IPS-18c (cell line): ENCODE measurements at regions not wholly inside any gene's neighbourhood (a gene's known extent, or its start where the extent isn't known, plus 50 kb on each side); places are given as distances from the start of the nearest gene placed in this dataset.
"Not testable (repeated sequence)": the region's sequence is repeated elsewhere in the genome, so short reads cannot be mapped to it uniquely, and the experiment has no call there.

Experiments
- H3K4me3 ChIP-seq: 2 replicates; pipeline ENCODE4 v1.7.0; 2013; ENCODE audit warnings: low read depth, mild to moderate bottlenecking, low read length, moderate library complexity; ENCODE audit not compliant: insufficient read depth
- H3K9me3 ChIP-seq: one replicate; pipeline ENCODE4 v1.6.1; 2013; ENCODE audit warnings: mild to moderate bottlenecking, low read length, moderate library complexity; ENCODE audit not compliant: control insufficient read depth, insufficient read depth

- Histone ChIP-seq H3K4me3 (no peak overlapping the region), H3K9me3 (no peaks in the 10 kb centered on the region)
These were observed 179.8 kb upstream of the RBBP8 start for GRCh38 chr18:22753130-22753831.

GRCh38 chr18:22764005-22764404 lies 169.1 kb upstream of the RBBP8 start:
- not testable (repeated sequence) for H3K9me3 ChIP-seq, H3K4me3 ChIP-seq

DNA sequence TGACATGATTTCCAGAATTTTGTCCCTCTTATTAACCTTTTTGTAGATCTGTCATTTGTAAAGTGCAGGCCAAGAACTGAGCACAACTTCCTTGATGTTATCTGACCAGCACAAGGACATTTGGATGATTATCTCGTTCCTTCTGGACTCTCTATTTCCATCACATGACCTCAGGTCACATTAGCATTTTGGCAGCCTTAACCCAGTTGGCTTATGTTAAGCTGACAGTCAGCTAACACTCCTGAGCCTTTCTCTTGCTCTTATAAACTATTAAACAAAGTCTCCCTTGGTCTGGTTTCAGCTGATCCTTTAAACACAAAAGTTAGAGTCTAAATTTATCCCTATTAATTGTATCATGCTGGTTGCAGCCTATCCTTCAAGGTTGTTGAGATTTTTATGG lies 167.2 kb upstream of the RBBP8 start:
- no peak overlapping the region for H3K4me3 ChIP-seq

DNA sequence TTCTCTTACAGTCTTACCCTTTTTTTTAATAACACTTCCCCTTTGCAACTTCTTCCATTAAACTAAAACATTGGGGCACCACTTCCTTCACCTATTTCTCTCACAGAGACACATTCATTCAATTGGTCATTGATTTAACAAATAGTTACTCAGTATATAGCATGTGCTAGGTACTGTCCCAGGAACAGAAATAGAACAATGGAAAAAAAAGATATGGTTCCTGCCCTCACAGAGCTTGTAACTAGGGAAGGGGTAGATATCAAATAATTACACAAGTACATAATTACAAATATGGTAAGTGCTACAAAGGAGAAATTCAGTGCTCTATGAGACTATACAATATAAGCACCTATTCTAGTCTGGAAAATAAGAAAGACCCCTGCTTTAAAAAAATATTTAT lies 165.5 kb upstream of the RBBP8 start:
- Histone ChIP-seq H3K9me3 (no peaks in the 10 kb centered on the region), H3K4me3 (no peak overlapping the region)

More for the DNA sequence above, 167.2 kb upstream of the RBBP8 start:
- no peaks in the 10 kb centered on the region for H3K9me3 ChIP-seq

- H3K9me3 ChIP-seq: no peaks in the 10 kb centered on the region
- H3K4me3 ChIP-seq: no peak overlapping the region
These were observed 159.2 kb upstream of the RBBP8 start for GRCh38 chr18:22773944-22774343.

DNA sequence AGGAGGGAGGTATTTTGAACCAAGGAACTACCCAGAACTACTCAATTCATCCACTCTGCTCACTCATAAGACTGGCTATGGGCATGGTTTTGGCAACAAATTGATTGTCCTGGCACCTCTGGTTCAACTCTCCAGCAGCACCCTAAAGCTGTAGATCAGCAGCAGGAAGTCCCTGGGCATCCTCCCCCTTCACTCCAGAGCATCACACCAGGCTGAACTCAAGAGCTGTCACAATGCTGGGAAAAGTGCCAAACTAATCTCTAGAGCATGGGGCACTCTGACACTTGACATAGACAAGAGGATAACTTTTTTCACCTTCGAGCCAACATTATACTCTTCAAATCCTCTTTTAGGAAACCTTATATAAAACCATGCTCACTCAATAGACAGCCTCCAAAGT lies 154.1 kb upstream of the RBBP8 start:
- Histone ChIP-seq H3K4me3 (no peak overlapping the region), H3K9me3 (no peaks in the 10 kb centered on the region)

- Histone ChIP-seq H3K4me3 (no peak overlapping the region), H3K9me3 (no peaks in the 10 kb centered on the region)
These were observed 149.9 kb upstream of the RBBP8 start for GRCh38 chr18:22783245-22783644.

DNA sequence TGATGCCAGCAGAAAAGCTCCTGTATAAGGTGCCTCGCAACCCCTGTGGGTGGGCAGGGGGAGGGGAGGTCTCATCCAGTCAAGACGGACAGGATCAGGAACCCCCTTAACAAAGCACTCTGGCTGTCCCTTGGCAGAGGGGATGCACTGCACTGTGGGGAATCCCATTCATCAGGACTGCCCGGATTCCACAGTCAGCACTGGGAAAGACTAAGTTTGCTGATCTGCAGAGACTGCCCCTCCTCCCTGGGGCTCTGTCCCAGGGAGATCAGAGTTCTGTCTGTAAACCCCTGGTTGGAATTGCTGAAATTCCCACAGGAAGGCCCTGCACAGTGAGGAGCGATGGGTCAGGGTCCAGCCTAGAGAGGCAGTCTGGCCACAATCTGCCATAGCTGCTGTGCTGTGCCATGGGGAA lies 149.5 kb upstream of the RBBP8 start:
- H3K4me3 ChIP-seq: no peak overlapping the region; the same call in 1 of the 2 replicates
- H3K9me3 ChIP-seq: no peaks in the 10 kb centered on the region

DNA sequence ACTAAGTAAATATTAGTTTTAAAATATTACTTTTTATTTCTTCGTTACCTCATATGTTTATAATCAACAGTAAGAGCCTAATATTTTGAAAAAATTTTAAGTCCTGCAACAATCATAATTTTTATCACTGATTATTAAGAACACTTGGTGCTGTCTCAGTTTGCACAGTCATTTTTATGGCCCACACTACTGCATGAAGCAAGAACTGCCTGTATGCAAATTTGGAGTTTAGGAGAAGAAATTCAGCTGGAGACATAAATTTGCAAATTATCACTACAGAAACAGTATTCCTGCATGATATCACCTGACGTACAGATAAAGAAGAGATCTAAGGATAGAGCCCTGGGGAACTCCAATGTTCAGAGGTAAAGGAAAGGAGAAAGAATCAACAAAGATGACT lies 144.1 kb upstream of the RBBP8 start:
- no peak overlapping the region for H3K4me3 ChIP-seq
- no peaks in the 10 kb centered on the region for H3K9me3 ChIP-seq

DNA sequence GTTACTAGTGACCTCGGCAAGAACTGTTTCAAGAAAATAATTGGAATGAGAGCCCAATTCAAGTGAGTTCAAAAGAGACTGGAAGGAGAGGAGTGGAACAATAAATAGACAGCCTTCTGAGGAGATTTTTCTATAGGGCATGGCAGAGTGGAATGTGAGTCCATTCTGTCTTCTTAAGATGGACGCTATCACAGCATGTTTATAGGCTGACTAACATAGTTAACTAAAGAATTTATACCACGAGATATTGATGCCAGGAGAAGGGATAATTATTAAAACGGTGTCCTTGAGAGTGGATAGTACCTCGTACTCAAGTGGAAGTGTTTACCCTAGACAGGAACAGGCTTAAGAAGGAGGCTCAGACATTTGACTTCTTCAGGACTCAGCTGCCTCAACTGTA lies 143.5 kb upstream of the RBBP8 start:
- H3K9me3 ChIP-seq: no peaks in the 10 kb centered on the region
- H3K4me3 ChIP-seq: no peak overlapping the region

DNA sequence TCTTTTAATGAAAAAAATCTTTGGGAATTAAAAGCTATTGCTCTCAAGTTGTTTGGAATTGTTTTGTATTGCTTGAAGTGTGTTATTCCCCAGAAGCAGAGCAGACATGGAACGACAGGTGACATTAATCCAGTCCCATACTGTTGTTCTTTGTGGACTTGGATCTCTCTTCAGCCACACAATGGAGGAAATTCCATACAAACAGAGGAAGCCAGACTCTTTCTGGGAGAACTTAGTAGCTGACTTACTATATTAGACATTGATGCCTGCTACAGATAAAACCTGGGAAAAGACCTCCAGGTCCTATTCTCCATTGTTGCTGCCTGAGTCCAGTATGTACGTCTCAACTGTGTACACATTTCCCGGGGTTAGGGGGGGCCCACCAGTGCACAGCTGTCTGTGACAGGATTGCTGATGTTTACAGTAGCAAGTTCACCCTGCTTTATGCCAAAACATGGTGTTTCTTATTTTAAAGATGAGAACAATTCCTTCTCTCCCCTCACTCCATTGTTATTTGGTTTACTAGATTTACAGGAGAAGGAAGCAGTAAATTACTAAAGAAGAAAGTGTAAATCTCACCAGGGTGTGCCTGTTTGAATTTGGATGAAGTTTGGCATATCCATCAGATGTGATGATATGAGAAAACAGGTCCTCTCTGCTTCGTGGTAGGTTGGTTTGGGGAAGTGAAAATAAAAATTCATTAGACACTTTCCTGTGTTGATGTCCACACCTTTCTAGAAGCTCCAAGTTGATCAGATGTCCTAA lies 142.4 kb upstream of the RBBP8 start:
- no peaks in the 10 kb centered on the region for H3K9me3 ChIP-seq
- H3K4me3 ChIP-seq: no peak overlapping the region

GRCh38 chr18:22791310-22791610 lies 141.9 kb upstream of the RBBP8 start:
- H3K4me3 ChIP-seq: no peak overlapping the region
- H3K9me3 ChIP-seq: no peaks in the 10 kb centered on the region

DNA sequence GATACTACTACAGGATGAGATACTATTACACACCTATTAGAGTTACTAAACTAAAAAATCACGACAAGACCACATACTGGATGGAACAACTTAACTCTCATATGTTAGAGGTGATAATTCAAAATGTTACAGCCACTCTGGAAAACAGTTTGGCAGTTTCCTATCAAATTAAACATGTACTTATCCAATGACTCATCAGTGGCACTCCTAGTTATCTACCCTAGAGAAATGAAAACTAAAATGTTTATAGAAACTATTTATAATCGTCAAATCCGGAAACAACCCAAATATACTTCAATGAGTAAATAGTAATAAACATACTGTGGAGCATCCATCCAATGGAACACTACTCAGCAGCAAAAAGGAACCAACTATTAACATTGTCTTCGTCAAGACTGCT lies 137.0 kb upstream of the RBBP8 start:
- no peaks in the 10 kb centered on the region for H3K9me3 ChIP-seq
- H3K4me3 ChIP-seq: no peak overlapping the region

GRCh38 chr18:22800551-22800951 lies 132.6 kb upstream of the RBBP8 start:
- H3K9me3 ChIP-seq: no peaks in the 10 kb centered on the region
- no peak overlapping the region for H3K4me3 ChIP-seq

GRCh38 chr18:22813648-22814328 lies 119.3 kb upstream of the RBBP8 start:
- Histone ChIP-seq H3K9me3 (no peaks in the 10 kb centered on the region), H3K4me3 (no peak overlapping the region)

DNA sequence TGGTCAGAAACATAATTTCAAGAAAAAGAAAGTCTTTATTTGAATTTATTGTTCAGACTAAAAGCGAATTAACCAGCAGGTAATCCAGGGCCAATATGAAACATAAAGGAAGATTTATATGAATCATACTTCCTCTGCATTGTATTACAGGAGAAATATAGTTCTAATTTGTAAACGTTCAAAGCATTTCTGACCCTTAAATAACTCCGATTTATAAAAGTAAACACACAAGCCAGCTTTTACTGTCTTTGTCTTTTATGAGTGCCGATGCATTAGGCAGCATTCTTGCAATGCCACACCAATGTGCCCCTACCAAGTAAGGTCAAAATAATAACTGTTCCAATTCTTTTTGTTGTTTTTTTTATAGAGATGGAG lies 118.8 kb upstream of the RBBP8 start:
- Histone ChIP-seq H3K9me3 (no peaks in the 10 kb centered on the region), H3K4me3 (no peak overlapping the region)

- Histone ChIP-seq H3K9me3 (no peaks in the 10 kb centered on the region), H3K4me3 (no peak overlapping the region)
These were observed 116.6 kb upstream of the RBBP8 start for GRCh38 chr18:22816266-22817176.
